HG02798 (cell line): ENCODE measurements at regions not wholly inside any gene's neighbourhood (a gene's known extent, or its start where the extent isn't known, plus 50 kb on each side); places are given as distances from the start of the nearest gene placed in this dataset.
A peak's percentile ranks its signal among the peaks of the same experiment; 100 is the strongest.

Experiments
- ATAC-seq: cut with Tn5 transposase; IDR thresholded peaks from one replicate; pipeline ENCODE4 v1.9.1; 2021; ENCODE audit warnings: mild to moderate bottlenecking; ENCODE audit not compliant: unreplicated experiment, poor library complexity

GRCh38 chr5:71862087-71862486 lies 143.0 kb downstream of the CARTPT start:
- ATAC-seq: no peak

GRCh38 chr5:71862507-71863060 lies 143.5 kb downstream of the CARTPT start:
- ATAC-seq: no peak

- ATAC-seq: no peak
Measured at GRCh38 chr5:71864730-71865601, 145.9 kb downstream of the CARTPT start.

- ATAC-seq: no peak
Measured at GRCh38 chr5:71865665-71866320, 146.7 kb downstream of the CARTPT start.

GRCh38 chr5:71872311-71872864 lies 153.3 kb downstream of the CARTPT start:
- ATAC-seq: no peak

- no peak for ATAC-seq
Measured at GRCh38 chr5:71873191-71873591, 154.1 kb downstream of the CARTPT start.

- no peak for ATAC-seq
Measured at GRCh38 chr5:71874521-71874920, 155.4 kb downstream of the CARTPT start.

GRCh38 chr5:71877511-71877910 lies 158.4 kb downstream of the CARTPT start:
- ATAC-seq: no peak

- ATAC-seq: no peak
Measured at GRCh38 chr5:71880536-71880935, 161.5 kb downstream of the CARTPT start.

GRCh38 chr5:71882826-71883741 lies 164.0 kb downstream of the CARTPT start:
- ATAC-seq: no peak

GRCh38 chr5:71883742-71884103 lies 164.6 kb downstream of the CARTPT start:
- no peak for ATAC-seq

GRCh38 chr5:71884926-71885325 lies 165.9 kb downstream of the CARTPT start:
- no peak for ATAC-seq

GRCh38 chr5:71886406-71886805 lies 167.3 kb downstream of the CARTPT start:
- ATAC-seq: no peak

- peak; percentile 96 for ATAC-seq
Measured at GRCh38 chr5:71887680-71888079, 168.6 kb downstream of the CARTPT start.

- no peak for ATAC-seq
Measured at GRCh38 chr5:71891406-71891805, 172.3 kb downstream of the CARTPT start.

- ATAC-seq: no peak
Measured at GRCh38 chr5:71891856-71892255, 172.8 kb downstream of the CARTPT start.

GRCh38 chr5:71892641-71893365 lies 173.7 kb downstream of the CARTPT start:
- no peak for ATAC-seq

GRCh38 chr5:71893451-71893850 lies 174.4 kb downstream of the CARTPT start:
- no peak for ATAC-seq

- ATAC-seq: no peak
Measured at GRCh38 chr5:71894091-71894490, 175.0 kb downstream of the CARTPT start.
